Hematopoietic multipotent progenitor cell treated with erythropoietin and hydrocortisone succinate and interleukin-3 and kit ligand, for 6 days (in vitro differentiated cells): ENCODE measurements at regions not wholly inside any gene's neighbourhood (a gene's known extent, or its start where the extent isn't known, plus 50 kb on each side); places are given as distances from the start of the nearest gene placed in this dataset.

ENCODE experiments used
- DNase-seq: peaks from one replicate; pipeline ENCODE4 v3.0.0-alpha.2; 2015

DNA sequence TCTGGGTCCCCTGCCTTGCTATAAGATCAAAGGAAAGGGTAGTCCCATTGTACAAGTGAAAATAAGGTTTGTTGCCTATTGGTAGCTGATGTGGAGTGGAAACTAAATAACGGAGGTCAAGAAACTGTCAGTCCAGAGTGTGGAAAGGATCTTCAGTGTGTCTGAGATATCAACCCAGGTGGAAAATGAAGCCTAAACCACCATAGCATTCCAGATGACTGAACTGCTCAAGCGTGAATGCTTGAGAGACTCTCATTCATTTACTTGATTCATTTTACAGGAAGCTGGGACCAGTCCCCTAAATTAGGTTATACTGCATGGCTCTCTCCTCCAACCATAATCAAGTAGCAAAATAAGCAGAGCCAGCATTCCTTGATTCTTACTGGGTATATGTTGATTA lies 116.0 kb upstream of the SLC28A3 start:
- DNase-seq, result no peak

DNA sequence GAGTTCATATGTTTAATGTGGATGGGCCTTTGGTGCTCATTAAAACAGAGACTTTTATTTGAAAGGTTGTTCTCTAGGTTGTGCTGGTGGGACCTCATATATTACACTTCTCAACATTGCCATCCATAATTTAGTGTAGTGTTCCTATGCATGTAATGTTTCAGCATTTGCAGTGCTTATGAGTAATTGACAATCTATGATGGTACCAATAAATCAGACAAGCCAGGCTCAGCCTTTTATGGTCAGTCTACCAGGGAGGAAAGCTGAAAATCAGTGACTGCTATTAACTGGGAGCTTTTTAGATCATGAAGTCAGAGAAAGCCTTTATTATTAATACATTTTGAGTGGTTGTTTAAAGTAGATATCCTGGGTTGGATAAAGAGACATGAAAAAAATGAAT lies 120.1 kb upstream of the SLC28A3 start:
- no peak for DNase-seq

DNA sequence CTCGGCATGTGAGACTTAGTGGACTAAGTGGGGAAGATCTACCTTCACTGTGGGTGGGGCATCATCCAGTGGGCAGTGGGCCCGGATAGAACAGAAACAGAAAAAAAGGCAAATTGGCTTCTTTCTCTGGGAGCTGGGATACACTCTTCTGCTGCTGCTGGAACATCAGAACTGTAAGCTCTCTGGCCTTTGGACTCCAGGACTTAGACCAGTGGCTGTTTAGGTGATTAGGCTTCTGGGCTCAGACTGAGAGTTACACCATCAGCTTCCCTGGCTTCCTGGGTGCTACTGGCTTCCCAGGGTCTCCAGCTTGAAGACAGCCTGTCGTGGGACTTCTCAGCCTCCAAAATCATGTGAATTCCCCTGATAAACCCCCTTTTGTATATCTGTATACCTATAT lies 122.7 kb upstream of the SLC28A3 start:
- DNase-seq, result no peak

DNA sequence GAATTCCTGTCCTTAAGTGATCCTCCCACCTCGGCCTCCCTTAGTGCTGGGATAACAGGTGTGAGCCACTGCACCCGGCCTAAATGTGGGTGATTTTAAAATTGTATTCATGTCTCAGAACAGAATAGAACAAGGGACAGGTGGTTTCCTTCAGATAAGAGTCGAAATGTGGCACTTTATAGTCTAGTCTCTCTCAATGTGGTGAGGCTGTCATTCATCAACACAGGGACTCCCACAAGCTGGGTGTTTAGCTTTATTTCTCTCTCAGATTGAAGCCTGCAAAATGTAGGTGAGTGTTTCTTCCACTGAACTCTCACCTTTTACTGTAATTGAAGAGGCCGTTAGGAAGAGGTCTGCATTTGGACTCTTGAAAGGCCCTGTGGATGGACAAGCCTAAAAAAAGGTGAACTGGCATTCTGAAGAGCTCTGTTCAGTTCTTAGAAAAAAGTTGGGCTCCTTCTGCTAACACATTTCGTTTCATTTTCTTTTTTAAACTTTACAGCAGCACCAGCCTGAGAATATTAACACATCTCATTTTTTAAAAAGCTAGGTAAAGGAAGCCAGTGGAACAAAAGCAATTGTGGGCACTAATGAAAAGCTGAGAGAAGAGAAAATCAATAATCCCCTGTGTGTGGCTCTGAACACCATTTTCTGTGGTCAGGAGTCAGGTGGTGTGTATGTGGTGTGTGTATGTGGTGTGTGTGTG lies 126.2 kb upstream of the SLC28A3 start:
- DNase-seq, result no peak

DNA sequence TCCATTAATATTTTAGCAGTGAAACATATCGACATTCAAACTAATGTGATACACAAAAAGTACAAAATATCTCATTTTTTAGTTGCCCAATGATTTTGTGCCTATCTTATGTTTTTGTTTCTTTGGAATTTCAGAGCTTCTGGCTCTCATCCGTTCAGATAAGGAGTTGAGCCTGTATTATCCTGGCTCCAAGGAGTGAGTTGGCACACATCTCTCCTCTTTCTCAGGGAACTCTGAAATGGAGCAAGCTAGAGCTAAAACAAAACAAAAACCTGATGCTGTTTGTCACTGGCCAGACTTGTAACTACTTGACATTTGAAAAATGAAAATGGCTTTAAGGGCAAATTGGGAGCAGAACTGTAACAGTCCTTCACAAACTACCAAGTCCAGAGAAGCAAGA lies 131.3 kb upstream of the SLC28A3 start:
- DNase-seq, result no peak

DNA sequence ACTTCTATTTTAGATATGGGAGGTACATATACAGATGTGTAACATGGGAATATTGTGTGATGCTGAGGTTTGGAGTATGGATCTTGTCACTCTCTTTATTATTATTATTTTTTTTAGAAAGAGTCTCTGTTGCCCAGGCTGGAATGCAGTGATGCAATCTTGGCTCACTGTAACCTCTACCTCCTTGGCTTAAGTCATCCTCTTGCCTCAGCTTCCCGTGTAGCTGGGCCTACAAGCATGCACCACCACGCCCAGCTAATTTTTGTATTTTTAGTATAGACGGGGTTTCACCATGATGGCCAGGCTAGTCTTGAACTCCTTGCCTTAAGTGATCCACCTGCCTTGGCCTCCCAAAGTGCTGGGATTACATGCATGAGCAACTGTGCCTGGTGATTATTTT lies 138.4 kb upstream of the SLC28A3 start:
- DNase-seq, result no peak

DNA sequence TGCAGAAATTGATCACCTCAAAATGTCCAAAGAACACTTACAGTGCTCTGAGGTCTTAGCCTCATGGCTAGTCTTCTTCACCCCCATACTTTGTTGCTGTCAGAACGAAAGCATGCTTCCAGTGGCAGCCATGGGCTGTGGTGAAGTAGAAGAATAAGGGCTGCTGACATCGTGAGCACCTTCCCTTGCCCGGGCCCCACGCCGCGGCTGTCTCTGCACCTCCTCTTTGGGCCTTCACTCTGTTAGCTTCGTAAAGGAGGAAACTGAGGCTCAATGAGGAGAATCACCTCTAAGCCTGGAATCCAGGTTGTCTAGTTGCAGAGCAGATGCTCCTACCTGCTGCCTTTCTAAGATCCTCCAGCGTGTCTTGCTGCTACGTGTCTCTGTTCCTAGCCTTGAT lies 139.5 kb upstream of the SLC28A3 start:
- DNase-seq, result no peak

DNA sequence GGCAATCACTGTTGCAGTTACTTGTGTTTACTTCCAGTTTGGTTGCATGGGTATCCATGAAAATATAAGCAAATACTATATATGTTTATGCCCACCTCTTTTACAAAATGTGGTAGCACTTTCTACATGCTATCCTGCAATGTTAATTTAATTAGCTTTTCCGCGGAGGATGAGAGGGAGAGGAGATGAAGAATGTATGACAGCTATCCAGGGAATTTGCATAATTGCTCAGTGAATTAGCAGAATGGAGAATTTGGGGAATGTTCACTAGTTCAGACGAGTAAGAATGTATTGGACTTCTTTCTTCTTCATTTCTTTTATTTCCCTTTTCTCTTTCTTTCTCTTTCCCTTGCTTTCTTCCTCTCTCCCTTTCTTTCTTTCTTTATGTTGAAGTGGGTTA lies 140.7 kb upstream of the SLC28A3 start:
- DNase-seq, result no peak

DNA sequence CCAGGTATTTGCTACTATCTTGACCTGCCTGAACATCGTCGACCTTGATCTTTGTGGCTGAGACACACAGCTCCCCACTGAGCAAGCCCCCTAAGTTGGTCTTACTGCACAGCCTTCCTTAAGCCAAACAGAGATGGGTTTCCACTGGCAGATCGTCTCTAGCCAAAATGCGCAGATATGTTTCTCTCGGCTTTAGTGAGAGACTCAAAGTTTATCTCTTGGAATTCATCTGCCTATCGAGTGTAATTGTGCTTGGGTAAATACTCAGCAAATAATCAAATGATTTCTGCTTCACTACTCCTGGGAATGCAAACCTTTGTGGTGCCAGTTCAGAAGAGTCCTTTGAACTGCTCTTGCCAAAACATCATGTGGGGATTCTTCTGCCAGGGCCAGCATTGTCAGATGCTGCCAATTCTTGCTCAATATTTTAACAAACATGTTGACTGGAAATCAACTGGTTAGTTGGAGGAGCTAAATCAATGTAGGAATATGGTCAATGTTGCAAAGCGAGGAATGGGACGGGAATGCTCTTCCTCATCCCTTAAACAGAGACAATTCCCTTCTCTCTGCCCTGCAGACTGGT lies 141.2 kb upstream of the SLC28A3 start:
- DNase-seq, result no peak

DNA sequence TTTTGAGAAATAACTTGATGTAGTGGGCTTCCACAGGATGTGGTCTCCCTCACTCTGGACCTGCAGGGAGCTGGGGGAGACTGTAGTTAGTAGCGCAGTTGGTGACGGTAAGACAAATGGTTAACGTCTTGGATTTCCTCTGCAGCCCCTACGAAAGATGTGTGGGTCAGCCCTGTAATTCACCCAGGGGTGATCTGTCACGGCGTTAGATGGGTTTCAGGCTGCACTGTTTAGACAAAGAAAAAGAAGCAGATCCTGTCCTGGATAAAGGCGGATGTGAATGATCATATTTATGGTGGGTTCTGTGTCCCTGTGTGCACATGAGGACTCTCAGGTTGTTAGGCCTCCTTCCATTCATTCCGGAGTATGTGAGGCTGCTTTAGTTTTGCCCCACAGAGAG lies 142.0 kb upstream of the SLC28A3 start:
- no peak for DNase-seq

DNA sequence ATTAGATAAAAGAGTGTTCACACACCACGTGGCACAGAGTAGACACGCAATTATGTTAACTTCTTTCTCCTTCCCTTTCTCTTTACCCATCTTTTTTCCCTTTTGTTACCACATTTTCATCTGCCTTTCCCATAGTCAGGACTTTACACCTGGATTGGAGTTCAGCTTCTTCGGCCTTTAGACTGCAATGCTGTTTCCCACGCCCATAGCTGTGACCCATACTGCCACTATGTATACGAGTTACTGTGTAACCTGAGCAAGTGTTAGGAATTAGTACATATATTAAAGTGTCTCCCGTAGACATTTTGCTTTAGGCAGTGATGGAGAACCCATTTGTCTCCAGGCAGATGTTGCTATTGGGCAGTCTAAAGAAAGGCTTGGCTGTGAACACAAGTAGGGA lies 143.6 kb upstream of the SLC28A3 start:
- no peak for DNase-seq

DNA sequence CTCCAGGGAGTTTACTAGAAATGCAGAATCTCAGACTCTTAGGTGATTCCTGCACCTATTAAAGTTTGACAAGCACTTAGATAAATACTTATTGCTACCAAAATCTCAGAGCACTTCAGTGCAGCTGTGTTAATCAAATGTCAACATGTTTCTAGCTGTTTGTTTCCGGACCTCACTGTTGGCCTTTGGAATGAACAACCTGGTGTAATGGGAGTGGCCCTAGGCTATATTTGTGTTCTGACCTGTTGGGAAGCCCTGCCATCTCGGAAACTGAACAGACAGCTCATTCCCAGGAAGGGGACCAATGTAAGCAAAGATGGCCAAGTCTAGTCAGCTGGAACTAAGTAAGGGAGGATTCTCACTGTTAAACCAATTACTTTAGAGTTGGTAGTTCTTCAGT lies 145.0 kb upstream of the SLC28A3 start:
- DNase-seq, result no peak

DNA sequence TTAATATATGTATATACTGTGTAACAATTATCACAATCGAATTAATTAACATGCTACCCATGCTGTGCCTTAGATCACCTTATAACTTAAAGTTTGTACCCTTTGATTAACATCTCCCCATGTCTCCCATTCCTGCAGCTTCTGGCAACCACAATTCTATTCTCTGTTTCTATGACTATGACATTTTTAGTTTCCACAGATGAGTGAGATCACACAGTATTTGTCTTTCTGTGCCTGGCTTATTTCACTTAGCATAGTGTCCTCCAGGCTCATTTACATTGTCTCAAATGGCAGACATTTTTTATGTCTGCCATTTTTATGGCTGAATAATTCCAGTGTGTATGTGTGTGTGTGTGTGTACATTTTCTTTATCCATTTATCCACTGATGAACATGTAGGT lies 146.1 kb upstream of the SLC28A3 start:
- no peak for DNase-seq

DNA sequence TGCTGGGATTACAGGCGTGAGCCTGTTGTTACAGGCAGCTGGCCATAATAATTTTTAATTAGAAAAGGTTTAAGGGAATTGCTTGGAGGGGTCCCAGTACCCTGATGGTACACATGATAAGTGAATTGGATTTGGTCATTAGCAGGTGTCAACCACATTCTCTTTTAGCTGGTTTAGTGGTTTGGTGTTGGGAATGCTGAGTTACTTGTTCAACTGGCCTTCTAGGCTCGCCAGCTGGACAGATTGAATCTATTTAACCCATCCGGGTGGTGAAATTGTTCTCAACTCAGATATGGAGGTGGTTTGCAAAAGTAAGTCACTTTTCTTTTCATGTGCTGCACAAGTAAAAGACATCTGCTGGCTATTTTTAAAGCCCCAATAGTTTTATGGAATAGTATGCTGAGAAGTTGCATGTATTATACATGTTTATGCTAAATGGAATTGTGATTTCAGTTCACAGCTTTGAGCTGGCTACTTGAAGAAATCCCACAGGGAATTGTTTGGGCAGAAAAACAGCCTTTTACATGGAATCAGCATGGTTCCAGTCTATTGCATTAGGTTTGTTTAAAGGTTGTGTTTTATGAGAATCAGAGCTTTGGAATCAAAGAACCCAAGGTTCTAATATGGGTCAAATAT lies 149.8 kb upstream of the SLC28A3 start:
- DNase-seq, result no peak

DNA sequence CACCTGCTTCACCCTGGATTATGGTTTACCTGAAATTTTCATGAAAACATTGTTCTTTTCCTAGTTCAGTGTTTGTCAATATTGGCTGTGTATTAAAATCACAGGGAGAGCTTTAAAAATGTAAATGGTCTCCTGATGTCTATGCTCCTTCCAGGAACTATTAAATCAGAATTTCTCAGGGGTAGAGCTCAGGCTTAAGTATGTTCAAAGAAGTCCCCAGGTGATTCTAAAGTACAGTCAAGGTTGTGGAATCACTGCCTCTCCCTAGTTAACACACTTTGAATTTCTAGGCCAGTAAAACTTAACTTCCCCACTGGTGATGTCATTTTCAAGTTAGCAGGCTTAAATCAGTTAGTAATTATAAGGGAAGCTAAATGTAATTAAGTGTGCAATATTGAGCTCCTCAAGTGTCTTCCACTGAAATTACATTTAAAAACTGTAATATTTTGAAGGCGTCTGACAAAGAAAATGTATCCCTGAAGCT lies 150.3 kb upstream of the SLC28A3 start:
- DNase-seq, result no peak

DNA sequence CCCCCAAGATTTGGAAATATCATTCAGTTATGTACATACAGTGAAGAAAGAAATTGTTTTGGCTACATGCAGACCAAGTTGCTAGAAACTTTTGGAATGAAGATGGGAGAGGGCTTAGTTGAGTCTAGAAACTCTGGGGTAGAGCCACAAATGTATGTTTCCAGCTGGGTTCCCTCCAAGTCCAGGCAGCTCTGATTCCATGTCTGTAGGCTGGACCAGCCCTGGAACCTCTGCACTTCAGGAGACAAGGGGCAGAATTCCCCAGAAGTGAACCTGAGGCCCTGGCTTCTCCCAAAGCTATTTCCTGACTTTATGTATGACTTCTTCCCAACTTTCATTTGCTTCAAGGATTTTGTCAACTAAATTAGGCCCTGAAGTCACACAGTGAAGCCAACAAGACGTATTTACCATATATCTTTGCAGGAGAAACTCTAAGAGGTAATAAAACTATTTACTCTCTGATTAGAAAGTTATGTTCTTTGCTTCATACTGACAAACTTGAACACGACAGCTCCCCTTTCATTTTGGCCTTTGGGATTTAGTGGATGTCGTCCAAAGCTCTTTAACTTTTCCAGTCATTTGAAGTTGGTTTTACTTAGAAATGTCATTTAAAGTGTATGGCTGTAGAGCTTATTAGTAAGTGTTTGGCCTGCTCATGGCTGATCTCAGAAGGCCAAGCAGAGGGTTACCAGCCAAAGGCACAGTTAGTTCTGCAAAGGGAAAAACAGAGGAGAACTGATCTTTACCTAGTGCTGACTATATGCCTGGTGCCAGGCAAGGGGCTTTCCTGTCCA lies 152.0 kb upstream of the SLC28A3 start:
- DNase-seq, result no peak

DNA sequence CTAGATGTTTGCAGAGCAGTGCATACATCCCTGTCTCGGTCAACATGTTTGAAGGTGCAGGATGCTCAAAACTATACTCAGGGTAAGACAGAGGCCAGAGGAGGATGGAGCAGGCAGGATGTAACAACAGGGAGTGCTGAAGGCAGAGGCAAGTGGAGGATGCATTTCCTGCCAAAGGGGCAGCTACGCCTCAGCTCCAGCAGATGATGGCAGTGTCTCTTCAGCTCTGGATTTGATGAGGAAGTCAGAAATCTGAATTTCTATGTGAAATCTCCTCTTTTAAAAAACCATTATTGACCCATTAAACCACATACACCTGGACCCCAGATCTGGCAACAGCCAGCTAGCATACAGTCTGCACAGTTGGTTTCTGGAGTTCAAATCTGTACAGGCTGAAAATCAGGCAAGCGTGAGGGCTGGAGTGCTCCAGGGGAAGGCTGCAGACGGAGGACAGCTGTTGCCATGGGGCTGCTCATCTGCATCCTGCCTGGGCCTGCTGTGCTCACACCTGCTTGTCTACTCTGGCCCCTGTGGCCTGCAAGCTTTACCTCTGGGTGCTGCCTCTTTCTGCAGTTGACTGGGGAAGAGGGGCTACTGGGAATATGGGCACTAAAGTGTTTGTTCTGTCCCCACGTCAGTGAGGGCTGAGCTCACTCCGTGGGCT lies 152.9 kb upstream of the SLC28A3 start:
- no peak for DNase-seq

DNA sequence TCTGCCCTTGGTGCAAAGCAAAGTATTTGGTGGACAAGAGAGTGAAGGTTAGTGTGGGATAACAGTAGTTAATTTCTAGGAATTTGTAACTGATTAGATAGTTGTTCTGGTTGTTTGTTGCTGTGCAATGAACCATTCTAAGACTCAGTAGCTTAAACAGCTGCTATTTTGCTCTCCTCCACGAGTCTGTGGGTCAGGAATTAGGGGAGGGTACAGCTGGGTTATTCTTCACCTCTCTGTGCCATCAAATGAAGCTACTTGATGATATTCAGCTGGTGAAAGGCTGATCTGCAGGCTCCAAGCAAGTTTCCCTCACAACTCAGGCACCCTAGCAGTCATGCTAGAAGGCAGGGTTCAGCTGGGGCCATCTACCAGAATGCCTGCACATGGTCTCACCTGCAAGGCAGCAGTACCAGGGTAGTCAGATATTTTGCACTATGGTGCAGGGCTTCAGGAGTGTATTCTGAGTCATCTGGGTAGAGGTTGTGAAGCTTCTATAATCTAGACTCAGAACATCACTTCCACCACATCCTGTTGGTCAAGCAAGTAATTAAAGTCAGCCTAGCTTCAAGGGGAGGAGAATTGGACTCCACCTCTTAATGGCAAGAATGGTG lies 159.5 kb upstream of the SLC28A3 start:
- no peak for DNase-seq

DNA sequence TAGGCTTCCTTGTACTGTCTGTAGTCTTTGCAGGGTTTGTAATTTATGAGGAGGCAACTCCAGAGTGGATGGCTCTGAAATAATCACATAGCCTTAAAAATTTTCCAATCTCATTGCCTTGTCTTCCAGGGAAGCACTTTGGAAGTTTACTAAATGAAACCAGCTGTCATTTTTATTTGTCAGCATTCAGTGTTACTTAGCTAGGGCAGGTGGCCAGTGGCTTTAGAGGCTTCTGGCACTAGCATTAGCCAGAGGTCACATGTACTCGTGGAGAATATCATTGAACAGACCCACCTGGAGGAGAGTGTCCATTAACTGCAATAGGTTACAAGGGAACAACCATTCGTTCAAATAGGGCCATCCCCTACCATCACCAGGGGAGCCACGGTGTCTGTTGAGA lies 160.3 kb upstream of the SLC28A3 start:
- no peak for DNase-seq

DNA sequence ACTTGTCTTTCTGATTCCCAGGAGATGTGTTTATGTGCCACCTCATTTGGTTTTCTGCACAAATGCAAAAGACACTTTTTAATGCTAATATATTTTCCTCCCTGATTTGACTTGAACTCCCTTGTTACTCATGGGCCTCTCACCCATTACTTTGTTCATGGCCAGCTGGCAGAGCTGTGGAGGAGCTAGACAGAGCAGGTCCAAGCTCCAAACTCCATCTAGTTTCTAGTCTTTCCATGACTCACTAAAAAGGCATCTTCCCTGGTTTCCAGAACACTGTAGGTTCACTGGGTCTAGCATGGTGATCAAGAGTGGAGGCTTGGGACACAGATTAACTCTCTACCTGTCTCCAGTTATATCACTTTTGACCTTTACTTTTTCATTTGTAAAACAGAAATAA lies 161.0 kb upstream of the SLC28A3 start:
- no peak for DNase-seq

DNA sequence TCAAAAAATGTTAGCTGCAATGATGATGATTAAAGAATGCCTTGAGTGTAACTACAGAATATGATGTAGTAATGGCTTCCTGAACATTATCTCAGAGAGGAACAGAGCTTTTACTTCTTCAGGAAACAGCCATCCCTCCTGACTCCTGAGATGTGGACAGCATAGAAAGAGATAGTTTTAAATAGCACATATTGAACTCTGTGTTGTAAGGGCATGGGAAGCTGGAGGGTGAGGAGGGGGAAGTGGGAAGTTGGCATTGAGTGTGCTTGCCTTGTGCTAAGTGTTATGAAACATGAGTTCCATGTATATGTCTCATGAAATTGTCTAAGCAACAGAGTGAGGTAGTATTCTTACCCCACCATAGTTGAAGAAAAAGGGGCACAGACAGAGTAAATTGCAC lies 161.5 kb upstream of the SLC28A3 start:
- no peak for DNase-seq

DNA sequence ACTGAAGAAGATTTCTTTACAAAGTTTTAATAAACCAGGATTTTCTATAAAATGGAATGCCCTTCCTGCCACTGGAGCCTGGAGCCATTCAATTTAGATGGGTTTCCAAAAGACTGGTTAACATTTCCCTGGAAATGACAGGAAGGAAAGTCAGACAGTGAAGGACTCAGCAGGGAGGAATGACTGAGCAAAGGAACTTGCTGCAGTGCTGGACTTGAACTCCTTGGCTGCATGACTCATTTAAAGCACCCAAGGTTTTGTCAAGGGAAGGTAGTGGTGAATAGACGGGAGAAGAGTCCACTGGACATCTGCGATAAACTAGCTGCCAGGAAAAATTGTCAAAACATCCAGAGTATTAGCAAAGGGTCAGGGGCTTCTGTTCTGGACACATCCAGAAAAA lies 163.8 kb upstream of the SLC28A3 start:
- DNase-seq, result no peak

DNA sequence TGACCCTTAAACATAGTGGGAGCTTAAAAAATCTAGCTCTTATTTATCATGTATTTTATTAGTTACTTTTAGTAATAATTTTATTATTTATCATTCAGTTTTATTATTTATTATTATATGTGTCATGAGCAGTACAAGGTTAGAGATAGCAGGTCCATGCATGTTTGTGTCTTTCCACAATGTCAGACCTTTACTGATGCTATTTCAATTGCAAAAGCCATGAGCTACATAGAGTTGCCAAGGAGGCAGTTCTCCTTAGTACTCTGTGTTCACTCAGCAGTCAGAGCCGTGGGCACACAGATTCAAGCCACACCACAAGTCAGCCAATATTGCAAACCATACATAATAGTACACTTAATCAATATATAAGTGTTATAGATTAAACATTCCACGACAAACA lies 157.9 kb upstream of the NTRK2 start:
- no peak for DNase-seq
